CD4-positive, alpha-beta T cell treated with Interleukin-17A for 1 hour (primary cell): ENCODE measurements at regions not wholly inside any gene's neighbourhood (a gene's known extent, or its start where the extent isn't known, plus 50 kb on each side); places are given as distances from the start of the nearest gene placed in this dataset.
"Not testable (repeated sequence)": the region's sequence is repeated elsewhere in the genome, so short reads cannot be mapped to it uniquely, and the experiment has no call there.

Experiments
- DNase-seq: peaks from one replicate; pipeline ENCODE4 v3.0.0-alpha.2; 2020

GRCh38 chr1:90823686-90824085 lies 106.6 kb upstream of the BARHL2 start:
- no peak for DNase-seq

DNA sequence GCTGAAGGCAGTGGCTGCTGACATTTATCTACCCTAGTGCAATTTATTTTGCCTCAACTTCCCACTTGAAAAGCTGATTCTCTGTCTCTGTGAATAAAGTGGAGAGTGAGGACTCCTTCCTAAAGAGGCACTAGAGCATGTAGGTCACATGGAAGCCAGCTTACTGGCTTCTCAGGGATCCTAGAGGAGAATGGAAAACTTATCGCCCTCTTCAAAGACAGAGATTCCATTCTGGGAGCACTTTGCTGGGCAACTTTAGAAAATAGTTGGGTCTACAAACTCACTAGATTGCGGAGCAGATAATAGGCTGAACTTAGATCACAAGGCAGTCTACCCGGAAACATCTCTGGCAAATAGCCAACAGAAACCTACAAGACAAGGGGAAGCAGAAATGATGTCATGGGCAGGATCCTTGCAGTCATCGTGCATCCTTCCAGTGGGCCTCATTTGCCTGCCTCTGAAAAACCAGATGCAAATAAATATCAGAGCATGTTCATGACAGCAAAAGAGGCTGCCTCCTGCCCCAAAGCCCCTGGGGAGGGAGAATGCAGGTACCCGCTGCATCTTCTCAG lies 104.8 kb upstream of the BARHL2 start:
- no peak for DNase-seq

GRCh38 chr1:90821152-90821787 lies 104.2 kb upstream of the BARHL2 start:
- no peak for DNase-seq

GRCh38 chr1:90820745-90821144 lies 103.6 kb upstream of the BARHL2 start:
- DNase-seq: no peak

- DNase-seq: no peak
These were observed 100.3 kb upstream of the BARHL2 start for GRCh38 chr1:90817399-90817798.

DNA sequence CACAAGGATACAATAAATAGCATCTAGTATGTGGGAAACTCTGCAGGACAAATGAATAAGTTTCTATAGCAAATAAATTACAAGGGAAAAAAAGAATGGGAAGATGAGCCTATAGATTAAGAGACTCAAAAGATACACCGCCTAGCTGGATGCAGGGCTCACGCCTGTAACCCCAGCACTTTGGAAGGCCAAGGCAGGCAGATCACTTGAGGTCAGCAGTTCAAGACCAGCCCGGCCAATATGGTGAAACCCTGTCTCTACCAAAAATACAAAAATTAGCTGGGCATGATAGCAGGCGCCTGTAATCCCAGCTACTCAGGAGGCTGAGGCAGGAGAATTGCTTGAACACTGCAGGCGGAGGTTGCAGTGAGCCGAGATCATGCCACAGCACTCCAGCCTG lies 95.1 kb upstream of the BARHL2 start:
- not testable (repeated sequence) for DNase-seq

- DNase-seq: not testable (repeated sequence)
These were observed 94.4 kb upstream of the BARHL2 start for GRCh38 chr1:90811444-90811950.

GRCh38 chr1:90810681-90811080 lies 93.6 kb upstream of the BARHL2 start:
- DNase-seq: no peak

DNA sequence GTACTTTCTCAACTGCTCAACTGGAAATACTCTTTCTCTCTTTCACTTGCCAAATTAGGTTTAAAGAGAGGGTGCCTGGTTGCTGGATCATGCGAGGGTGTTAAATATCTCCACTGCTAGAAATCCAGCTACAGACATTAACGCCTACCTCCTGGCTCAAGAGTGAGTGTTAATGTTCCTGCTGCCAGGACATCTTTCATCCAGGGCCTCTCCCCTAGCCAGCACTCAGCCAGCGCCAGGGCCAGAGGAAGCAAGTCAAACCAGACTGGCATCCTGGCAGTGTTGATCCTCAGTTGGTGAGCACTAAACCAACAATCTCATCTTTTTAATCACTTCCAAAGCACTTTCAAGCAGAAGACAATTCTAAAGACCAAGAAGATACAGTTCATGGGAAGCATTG lies 92.9 kb upstream of the BARHL2 start:
- DNase-seq: no peak

DNA sequence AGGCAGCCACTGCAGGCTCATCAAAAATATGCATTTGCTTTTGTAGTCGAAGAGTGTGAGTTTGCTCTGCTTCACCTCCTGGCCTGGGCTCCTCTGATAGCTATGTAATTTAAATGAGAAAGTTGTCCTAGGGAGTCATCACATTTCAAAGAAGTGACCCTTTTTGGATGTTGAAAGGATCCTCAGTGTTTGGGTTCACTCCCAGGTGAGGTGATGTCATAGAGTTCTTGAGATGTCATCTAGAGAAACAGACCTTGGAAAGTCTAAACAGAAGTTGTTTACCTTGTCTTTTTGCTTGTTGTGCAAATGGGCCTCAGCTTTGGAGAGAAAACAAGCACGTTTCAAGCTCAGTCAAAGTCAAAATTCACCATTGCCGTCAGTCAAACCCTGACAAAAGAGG lies 92.0 kb upstream of the BARHL2 start:
- no peak for DNase-seq

- DNase-seq: no peak
These were observed 90.2 kb upstream of the BARHL2 start for GRCh38 chr1:90807329-90807728.

DNA sequence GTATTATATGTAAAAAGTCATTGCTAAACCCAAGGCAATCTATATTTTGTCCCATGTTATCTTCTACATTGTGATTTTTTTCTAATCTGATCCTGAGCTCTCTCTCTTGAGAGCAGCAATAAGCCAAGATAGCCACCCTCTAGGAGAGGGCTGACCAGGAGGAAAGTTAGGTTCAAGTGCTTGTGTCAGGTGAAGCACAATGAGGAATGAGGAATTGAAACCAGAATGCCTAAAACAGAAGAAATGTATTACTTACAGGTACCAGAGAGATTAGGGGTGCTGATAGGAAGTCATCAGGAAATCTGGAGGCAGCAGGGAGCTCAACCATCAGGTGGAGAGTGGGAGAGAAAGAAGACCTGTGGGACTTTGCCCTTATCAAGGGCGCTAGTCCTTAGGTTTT lies 85.5 kb upstream of the BARHL2 start:
- no peak for DNase-seq

DNA sequence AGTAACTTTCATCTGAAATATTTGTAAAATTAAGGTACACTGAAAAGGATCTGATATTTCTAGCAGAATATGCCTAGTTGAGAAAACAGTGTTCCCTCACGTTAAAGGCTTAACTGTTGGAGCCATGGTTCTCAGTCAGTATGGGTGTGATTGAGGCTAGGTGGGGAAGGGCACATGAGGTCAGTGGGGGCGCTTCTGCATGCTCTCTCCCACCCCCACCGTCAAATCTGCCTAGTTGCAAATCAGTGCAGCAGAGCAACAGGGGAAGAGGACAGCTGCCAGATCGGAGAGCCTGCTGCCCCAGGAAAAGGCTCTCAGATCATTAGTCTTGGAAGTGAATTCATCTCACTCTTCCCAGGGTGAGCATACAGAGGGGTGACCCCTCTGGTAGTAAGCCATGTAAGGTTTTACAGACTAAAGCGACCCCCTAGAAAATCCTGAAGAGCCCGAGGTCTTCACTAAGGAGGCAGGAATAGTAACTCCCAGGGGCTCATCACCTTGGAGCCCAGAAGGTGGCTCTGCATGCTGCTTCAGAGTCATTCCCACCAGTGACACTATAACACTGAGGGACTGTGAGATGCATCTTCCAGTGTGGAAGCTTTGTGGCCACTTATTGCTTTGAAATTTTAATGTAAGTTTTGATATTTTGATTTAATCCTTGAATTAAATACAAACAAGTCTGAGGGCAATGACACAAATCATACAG lies 83.1 kb upstream of the BARHL2 start:
- no peak for DNase-seq

- no peak for DNase-seq
These were observed 82.2 kb upstream of the BARHL2 start for GRCh38 chr1:90799326-90799725.

- no peak for DNase-seq
These were observed 81.8 kb upstream of the BARHL2 start for GRCh38 chr1:90798883-90799282.

- DNase-seq: no peak
These were observed 81.2 kb upstream of the BARHL2 start for GRCh38 chr1:90798344-90798743.

- DNase-seq: no peak
These were observed 78.3 kb upstream of the BARHL2 start for GRCh38 chr1:90795431-90795830.

GRCh38 chr1:90786709-90787108 lies 69.6 kb upstream of the BARHL2 start:
- no peak for DNase-seq

DNA sequence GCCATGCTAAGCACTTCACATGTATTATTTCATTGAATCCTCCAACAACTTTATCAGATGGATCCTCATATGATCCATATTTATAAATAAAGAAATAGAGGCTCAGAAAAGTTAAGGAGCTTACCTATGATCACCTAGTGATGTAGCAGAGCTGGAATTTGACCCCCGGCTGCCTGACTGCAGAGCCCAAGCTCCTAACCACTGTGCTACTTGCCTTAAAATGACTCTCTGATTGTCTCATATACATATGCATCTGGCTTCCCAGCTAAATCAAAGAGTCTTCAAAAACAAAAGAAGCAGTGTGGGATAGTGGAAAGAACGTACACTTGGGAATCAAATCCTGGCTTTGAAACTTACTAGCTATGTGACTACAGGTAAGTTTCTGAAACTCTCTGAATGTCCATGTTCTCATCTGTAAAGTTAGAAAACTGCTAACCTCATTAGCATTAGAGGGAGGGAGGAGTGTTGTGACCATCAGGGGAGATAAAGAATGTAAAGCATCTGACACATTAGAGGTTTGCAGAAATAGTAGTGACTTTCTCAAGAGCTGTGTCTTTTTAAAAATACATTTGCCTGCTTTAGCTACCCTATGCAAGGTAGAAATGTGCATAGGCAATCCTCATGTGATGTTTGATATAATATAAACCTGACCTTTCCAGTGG lies 67.2 kb upstream of the BARHL2 start:
- no peak for DNase-seq

- DNase-seq: no peak
These were observed 66.1 kb upstream of the BARHL2 start for GRCh38 chr1:90783181-90783580.

GRCh38 chr1:90782046-90782445 lies 64.9 kb upstream of the BARHL2 start:
- no peak for DNase-seq

DNA sequence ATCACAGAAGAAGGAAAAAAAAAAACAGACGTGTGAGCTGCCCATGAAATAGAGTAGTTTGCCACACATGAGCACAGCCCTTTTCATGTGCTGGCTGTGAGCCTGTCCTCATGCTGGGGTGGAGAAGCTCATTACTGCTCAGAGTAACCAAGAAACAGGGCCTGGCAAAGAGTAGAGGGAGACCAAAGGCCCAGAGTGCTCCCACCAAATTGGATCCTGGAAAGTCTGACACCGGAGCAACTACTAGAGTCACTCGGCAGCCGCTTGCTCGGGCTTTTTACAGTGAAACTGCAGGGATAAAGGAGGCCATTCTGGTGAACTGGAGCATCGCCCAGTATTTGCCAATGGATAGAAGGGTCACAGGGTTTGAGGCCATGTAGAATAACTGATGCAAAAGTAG lies 64.4 kb upstream of the BARHL2 start:
- no peak for DNase-seq

- no peak for DNase-seq
These were observed 63.9 kb upstream of the BARHL2 start for GRCh38 chr1:90780981-90781380.

DNA sequence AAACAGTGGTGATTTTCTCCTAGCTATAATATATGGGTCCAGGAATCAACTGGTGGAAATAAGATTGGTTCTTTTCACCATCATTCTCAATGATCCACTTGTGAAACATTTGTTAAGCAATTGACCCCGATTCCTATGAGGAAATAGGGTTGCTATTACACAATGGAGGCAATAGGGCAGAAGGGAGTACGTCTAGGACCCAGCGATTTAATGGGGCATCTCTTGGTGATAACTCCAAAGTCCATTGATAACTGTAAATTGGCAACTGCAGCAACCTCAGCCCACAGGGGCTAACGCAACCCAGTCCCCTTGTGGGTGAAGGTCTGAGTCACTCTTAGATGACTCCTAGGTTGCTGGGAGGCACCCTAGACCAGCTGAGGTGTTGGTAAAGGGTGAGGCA lies 62.5 kb upstream of the BARHL2 start:
- no peak for DNase-seq
